Astrocyte of the spinal cord (primary cell): ENCODE measurements at regions not wholly inside any gene's neighbourhood (a gene's known extent, or its start where the extent isn't known, plus 50 kb on each side); places are given as distances from the start of the nearest gene placed in this dataset.

Source experiments
- DNase-seq: peaks from one replicate; pipeline ENCODE4 v3.0.0; 2011; ENCODE audit warnings: low read depth, low spot score
- H3K4me3 ChIP-seq: 2 replicates; pipeline ENCODE4 v1.5.1; 2011; ENCODE audit warnings: low read depth, mild to moderate bottlenecking, low read length, moderate library complexity
- in situ Hi-C: cut with HindIII; loops from 2 replicates; pipeline ENCODE4 v1.10.0; 2017; ENCODE audit warnings: low sequenced_read_pairs
- TF ChIP-seq, protein P1 (sequence below): IDR thresholded peaks from 2 replicates; pipeline ENCODE4 v1.5.1; 2012; ENCODE audit warnings: low read depth, mild to moderate bottlenecking, low read length, inconsistent platforms

DNA sequence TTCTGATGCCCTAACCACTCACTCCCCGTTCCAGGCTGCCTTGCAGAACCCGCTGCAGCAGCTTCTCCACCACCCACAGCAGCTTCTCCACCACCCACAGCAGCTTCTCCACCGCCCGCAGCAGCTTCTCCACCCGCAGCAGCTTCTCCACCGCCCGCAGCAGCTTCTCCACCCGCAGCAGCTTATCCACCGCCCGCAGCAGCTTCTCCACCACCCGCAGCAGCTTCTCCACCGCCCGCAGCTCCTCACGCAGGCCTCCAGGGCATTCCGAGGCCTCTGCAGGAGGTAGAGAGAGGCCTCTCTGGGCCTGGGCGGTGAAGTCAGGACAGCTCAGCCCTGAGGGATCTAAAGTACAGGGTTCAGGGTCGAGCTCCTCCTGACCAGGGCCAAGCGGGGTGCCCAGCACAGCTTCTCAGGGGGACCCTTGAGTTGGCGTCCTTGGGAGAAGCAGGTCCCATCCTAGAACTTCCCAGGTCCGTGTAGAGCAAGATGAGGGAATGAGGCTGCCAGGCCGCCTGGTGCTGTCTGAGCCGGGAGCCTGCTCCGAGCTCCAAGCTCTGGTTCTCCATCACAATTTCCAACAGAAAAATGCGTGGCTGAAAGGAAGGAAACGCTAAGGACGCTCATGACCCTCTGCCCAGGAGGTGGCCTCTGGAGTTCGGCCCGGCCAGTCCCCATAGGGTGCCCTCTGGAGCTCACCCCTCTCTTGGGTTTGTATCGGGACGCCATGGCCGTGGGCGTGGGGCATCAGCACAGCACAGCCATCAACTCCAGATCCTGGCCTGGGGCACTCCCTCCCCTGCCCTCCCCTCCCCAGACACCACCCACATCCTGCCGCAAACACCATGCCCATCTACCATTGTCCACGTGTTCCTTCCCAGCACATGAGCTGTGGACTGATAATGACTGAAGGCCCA, 528.6 kb downstream of the BRD1 start:
- in situ Hi-C loops = no loop called here
- no peak for DNase-seq
- no peak overlapping the region for H3K4me3 ChIP-seq
- TF ChIP-seq, protein P1, sequence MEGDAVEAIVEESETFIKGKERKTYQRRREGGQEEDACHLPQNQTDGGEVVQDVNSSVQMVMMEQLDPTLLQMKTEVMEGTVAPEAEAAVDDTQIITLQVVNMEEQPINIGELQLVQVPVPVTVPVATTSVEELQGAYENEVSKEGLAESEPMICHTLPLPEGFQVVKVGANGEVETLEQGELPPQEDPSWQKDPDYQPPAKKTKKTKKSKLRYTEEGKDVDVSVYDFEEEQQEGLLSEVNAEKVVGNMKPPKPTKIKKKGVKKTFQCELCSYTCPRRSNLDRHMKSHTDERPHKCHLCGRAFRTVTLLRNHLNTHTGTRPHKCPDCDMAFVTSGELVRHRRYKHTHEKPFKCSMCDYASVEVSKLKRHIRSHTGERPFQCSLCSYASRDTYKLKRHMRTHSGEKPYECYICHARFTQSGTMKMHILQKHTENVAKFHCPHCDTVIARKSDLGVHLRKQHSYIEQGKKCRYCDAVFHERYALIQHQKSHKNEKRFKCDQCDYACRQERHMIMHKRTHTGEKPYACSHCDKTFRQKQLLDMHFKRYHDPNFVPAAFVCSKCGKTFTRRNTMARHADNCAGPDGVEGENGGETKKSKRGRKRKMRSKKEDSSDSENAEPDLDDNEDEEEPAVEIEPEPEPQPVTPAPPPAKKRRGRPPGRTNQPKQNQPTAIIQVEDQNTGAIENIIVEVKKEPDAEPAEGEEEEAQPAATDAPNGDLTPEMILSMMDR = no peak

DNA sequence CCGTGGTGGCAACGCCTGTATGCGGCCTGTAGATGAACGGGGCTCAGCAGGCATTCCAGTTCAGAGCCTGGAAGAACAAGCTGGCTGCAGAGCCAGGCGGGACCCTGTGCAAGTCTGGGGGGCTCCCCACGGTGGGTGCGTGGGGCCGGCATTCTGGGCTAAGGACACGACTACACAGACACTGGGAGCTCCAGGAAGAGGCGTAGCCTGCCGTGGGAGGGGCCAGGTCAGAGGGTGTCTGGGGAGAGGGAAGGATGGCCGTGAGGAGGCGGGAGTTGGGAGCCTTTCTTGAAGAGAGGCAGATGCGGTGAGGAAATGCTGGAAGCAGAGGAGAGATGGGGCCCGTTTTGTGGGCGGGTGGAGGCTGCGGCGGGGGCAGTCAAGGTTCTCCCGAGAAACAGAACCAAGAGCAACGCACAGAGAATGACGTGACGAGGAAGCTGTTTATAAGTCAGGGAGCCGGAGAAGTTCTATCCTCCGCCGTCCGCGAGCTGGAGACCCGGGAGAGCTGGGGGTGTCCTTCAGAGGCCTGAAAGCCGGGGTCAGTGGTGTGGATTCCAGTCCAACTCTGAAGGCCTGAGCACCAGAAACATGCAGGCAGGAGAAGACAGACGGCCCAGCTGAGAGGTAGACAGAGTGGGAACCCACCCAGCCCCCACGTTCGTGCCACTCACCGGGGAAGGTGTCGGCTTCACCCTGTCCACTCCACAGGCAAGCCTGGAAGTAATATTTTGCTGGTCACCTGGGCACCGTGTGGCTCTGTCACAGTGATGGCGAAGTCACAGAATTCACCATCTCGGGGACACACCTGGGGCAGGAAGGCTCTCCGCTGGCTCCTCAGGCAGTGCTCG, 529.6 kb downstream of the BRD1 start:
- DNase-seq = no peak
- TF ChIP-seq, protein P1 = no peak
- no peak overlapping the region for H3K4me3 ChIP-seq
- in situ Hi-C loops = no loop called here

GRCh38 chr22:49297286-49297870, 530.3 kb downstream of the BRD1 start:
- TF ChIP-seq, protein P1 = no peak
- no peak for DNase-seq
- H3K4me3 ChIP-seq = no peak overlapping the region
- in situ Hi-C loops = no loop called here

- in situ Hi-C loops = no loop called here
- TF ChIP-seq, protein P1 = no peak
- no peak overlapping the region for H3K4me3 ChIP-seq
- DNase-seq = no peak
These were observed 531.1 kb downstream of the BRD1 start for GRCh38 chr22:49296561-49296960.

- DNase-seq = no peak
- H3K4me3 ChIP-seq = no peak overlapping the region
- TF ChIP-seq, protein P1 = no peak
- in situ Hi-C loops = no loop called here
These were observed 531.7 kb downstream of the BRD1 start for GRCh38 chr22:49295851-49296560.

GRCh38 chr22:49295465-49295743, 532.3 kb downstream of the BRD1 start:
- in situ Hi-C loops = no loop called here
- DNase-seq = no peak
- H3K4me3 ChIP-seq = no peak overlapping the region
- TF ChIP-seq, protein P1 = no peak
